BLaER1 (cell line): ENCODE measurements at regions not wholly inside any gene's neighbourhood (a gene's known extent, or its start where the extent isn't known, plus 50 kb on each side); places are given as distances from the start of the nearest gene placed in this dataset.

Source experiments
- H3K27ac ChIP-seq: shearing (Covaris generic); formaldehyde crosslinking; 2 replicates; pipeline ENCODE4 v1.8.1; 2022
- H3K27me3 ChIP-seq: shearing (Covaris generic); formaldehyde crosslinking; 2 replicates; pipeline ENCODE4 v1.8.1; 2022
- H3K36me3 ChIP-seq: shearing (Covaris generic); formaldehyde crosslinking; 2 replicates; pipeline ENCODE4 v1.8.1; 2022
- H3K4me1 ChIP-seq: shearing (Covaris generic); formaldehyde crosslinking; 2 replicates; pipeline ENCODE4 v1.8.1; 2022
- H3K4me2 ChIP-seq: shearing (Covaris generic); formaldehyde crosslinking; 2 replicates; pipeline ENCODE4 v1.8.1; 2022
- H3K4me3 ChIP-seq: shearing (Covaris generic); formaldehyde crosslinking; 2 replicates; pipeline ENCODE4 v1.8.1; 2022
- H3K9ac ChIP-seq: shearing (Covaris generic); formaldehyde crosslinking; 2 replicates; pipeline ENCODE4 v1.8.1; 2022
- H3K9me3 ChIP-seq: shearing (Covaris generic); formaldehyde crosslinking; 2 replicates; pipeline ENCODE4 v1.8.1; 2022
- H4K20me1 ChIP-seq: shearing (Covaris generic); formaldehyde crosslinking; 2 replicates; pipeline ENCODE4 v1.8.1; 2022
- Cebpa-rat ChIP-seq: shearing (Covaris generic); IDR thresholded peaks from 2 replicates; pipeline ENCODE4 v1.8.1; 2022

- H3K4me3 ChIP-seq = no peak overlapping the region
- no peak overlapping the region for H3K27ac ChIP-seq
- peaks cover 18% of the 10 kb centered on the region for H3K4me1 ChIP-seq
- H3K36me3 ChIP-seq = no peaks in the 10 kb centered on the region
- TF ChIP-seq Cebpa-rat = no peak
- H3K9ac ChIP-seq = no peak overlapping the region
- no peaks in the 10 kb centered on the region for H4K20me1 ChIP-seq
- H3K9me3 ChIP-seq = no peaks in the 10 kb centered on the region
- H3K4me2 ChIP-seq = no peak overlapping the region
- H3K27me3 ChIP-seq = no peaks in the 10 kb centered on the region; the same call in 1 of the 2 replicates
These were observed 584.5 kb downstream of the ACTL7B start for GRCh38 chr9:108271236-108271635.

- no peaks in the 10 kb centered on the region; the same call in 1 of the 2 replicates for H3K27me3 ChIP-seq
- no peak overlapping the region for H3K9ac ChIP-seq
- H3K9me3 ChIP-seq = no peaks in the 10 kb centered on the region
- TF ChIP-seq Cebpa-rat = no peak
- no peaks in the 10 kb centered on the region for H3K36me3 ChIP-seq
- no peaks in the 10 kb centered on the region for H4K20me1 ChIP-seq
- no peak overlapping the region for H3K4me3 ChIP-seq
- no peak overlapping the region for H3K4me2 ChIP-seq
- no peak overlapping the region for H3K27ac ChIP-seq
- H3K4me1 ChIP-seq = peaks cover 18% of the 10 kb centered on the region
These were observed 585.2 kb downstream of the ACTL7B start for GRCh38 chr9:108270561-108270960.

- Histone ChIP-seq H3K9me3 (no peaks in the 10 kb centered on the region), H3K4me2 (no peak overlapping the region), H3K9ac (no peak overlapping the region), H3K36me3 (no peaks in the 10 kb centered on the region), H3K27ac (no peak overlapping the region), H3K4me3 (no peak overlapping the region), H3K4me1 (peaks cover 18% of the 10 kb centered on the region), H3K27me3 (no peaks in the 10 kb centered on the region; the same call in 1 of the 2 replicates), H4K20me1 (no peaks in the 10 kb centered on the region)
- TF ChIP-seq Cebpa-rat = no peak
These were observed 585.7 kb downstream of the ACTL7B start for GRCh38 chr9:108270051-108270450.

- H3K27me3 ChIP-seq = no peaks in the 10 kb centered on the region; the same call in 1 of the 2 replicates
- H3K9me3 ChIP-seq = no peaks in the 10 kb centered on the region
- TF ChIP-seq Cebpa-rat = no peak
- H3K4me3 ChIP-seq = no peak overlapping the region
- no peak overlapping the region for H3K4me2 ChIP-seq
- H3K36me3 ChIP-seq = no peaks in the 10 kb centered on the region
- H3K27ac ChIP-seq = no peak overlapping the region
- no peaks in the 10 kb centered on the region for H4K20me1 ChIP-seq
- peaks cover 18% of the 10 kb centered on the region for H3K4me1 ChIP-seq
- no peak overlapping the region for H3K9ac ChIP-seq
These were observed 586.4 kb downstream of the ACTL7B start for GRCh38 chr9:108269371-108269770.

- H3K4me2 ChIP-seq = no peak overlapping the region
- no peak overlapping the region for H3K27ac ChIP-seq
- no peaks in the 10 kb centered on the region for H3K9me3 ChIP-seq
- no peak for TF ChIP-seq Cebpa-rat
- no peaks in the 10 kb centered on the region for H3K36me3 ChIP-seq
- no peaks in the 10 kb centered on the region for H3K4me1 ChIP-seq
- H4K20me1 ChIP-seq = no peaks in the 10 kb centered on the region
- no peak overlapping the region for H3K4me3 ChIP-seq
- H3K27me3 ChIP-seq = no peaks in the 10 kb centered on the region; the same call in 1 of the 2 replicates
- H3K9ac ChIP-seq = no peak overlapping the region
These were observed 590.7 kb downstream of the ACTL7B start for GRCh38 chr9:108265065-108265464.

- H3K27ac ChIP-seq = no peak overlapping the region
- H3K9me3 ChIP-seq = no peaks in the 10 kb centered on the region
- H4K20me1 ChIP-seq = no peaks in the 10 kb centered on the region
- no peak overlapping the region for H3K9ac ChIP-seq
- no peak overlapping the region for H3K4me2 ChIP-seq
- H3K27me3 ChIP-seq = no peaks in the 10 kb centered on the region; the same call in 1 of the 2 replicates
- no peaks in the 10 kb centered on the region for H3K36me3 ChIP-seq
- H3K4me3 ChIP-seq = no peak overlapping the region
- no peaks in the 10 kb centered on the region for H3K4me1 ChIP-seq
- no peak for TF ChIP-seq Cebpa-rat
These were observed 591.7 kb downstream of the ACTL7B start for GRCh38 chr9:108264093-108264492.

- no peak overlapping the region for H3K4me2 ChIP-seq
These were observed 593.0 kb downstream of the ACTL7B start for GRCh38 chr9:108262836-108263235.

GRCh38 chr9:108259917-108260675 is 595.7 kb downstream of the ACTL7B start:
- H3K4me1 ChIP-seq = no peaks in the 10 kb centered on the region
- no peak overlapping the region for H3K27ac ChIP-seq
- H3K27me3 ChIP-seq = no peaks in the 10 kb centered on the region
- no peak overlapping the region for H3K4me3 ChIP-seq
- no peaks in the 10 kb centered on the region for H3K9me3 ChIP-seq
- no peak overlapping the region for H3K4me2 ChIP-seq
- H3K9ac ChIP-seq = no peak overlapping the region
- H4K20me1 ChIP-seq = no peaks in the 10 kb centered on the region
- no peaks in the 10 kb centered on the region for H3K36me3 ChIP-seq
- no peak for TF ChIP-seq Cebpa-rat

More at GRCh38 chr9:108262836-108263235, 593.0 kb downstream of the ACTL7B start:
- H3K4me3 ChIP-seq = no peak overlapping the region
- no peaks in the 10 kb centered on the region for H4K20me1 ChIP-seq
- no peaks in the 10 kb centered on the region; the same call in 1 of the 2 replicates for H3K27me3 ChIP-seq
- no peaks in the 10 kb centered on the region for H3K36me3 ChIP-seq
- no peak for TF ChIP-seq Cebpa-rat
- no peak overlapping the region for H3K27ac ChIP-seq
- H3K9me3 ChIP-seq = no peaks in the 10 kb centered on the region
- H3K4me1 ChIP-seq = no peaks in the 10 kb centered on the region
- no peak overlapping the region for H3K9ac ChIP-seq

GRCh38 chr9:108258640-108259039 is 597.1 kb downstream of the ACTL7B start:
- no peak for TF ChIP-seq Cebpa-rat
- no peak overlapping the region for H3K4me3 ChIP-seq
- no peak overlapping the region for H3K4me2 ChIP-seq
- H3K27ac ChIP-seq = no peak overlapping the region
- no peaks in the 10 kb centered on the region for H3K4me1 ChIP-seq
- H4K20me1 ChIP-seq = no peaks in the 10 kb centered on the region
- H3K9me3 ChIP-seq = no peaks in the 10 kb centered on the region
- no peaks in the 10 kb centered on the region for H3K36me3 ChIP-seq
- no peaks in the 10 kb centered on the region for H3K27me3 ChIP-seq
- no peak overlapping the region for H3K9ac ChIP-seq

- H3K9me3 ChIP-seq = no peaks in the 10 kb centered on the region
- H3K27ac ChIP-seq = no peak overlapping the region
- H3K36me3 ChIP-seq = no peaks in the 10 kb centered on the region
- no peak overlapping the region for H3K9ac ChIP-seq
- no peak overlapping the region for H3K4me3 ChIP-seq
- no peak for TF ChIP-seq Cebpa-rat
- H3K27me3 ChIP-seq = no peaks in the 10 kb centered on the region
- H4K20me1 ChIP-seq = no peaks in the 10 kb centered on the region
- H3K4me1 ChIP-seq = no peaks in the 10 kb centered on the region
- no peak overlapping the region for H3K4me2 ChIP-seq
These were observed 598.4 kb downstream of the ACTL7B start for GRCh38 chr9:108257382-108257781.
